GM18498 (cell line): ENCODE measurements at regions not wholly inside any gene's neighbourhood (a gene's known extent, or its start where the extent isn't known, plus 50 kb on each side); places are given as distances from the start of the nearest gene placed in this dataset.

Experiments used
- ATAC-seq: cut with Tn5 transposase; IDR thresholded peaks from one replicate; pipeline ENCODE4 v1.9.1; 2021; ENCODE audit warnings: mild to moderate bottlenecking, moderate library complexity; ENCODE audit not compliant: unreplicated experiment

GRCh38 chr5:74576941-74577456, 63.5 kb downstream of the ENC1 start:
- peak; percentile 63 for ATAC-seq

- no peak for ATAC-seq
These were observed 64.6 kb downstream of the ENC1 start for GRCh38 chr5:74575741-74576538.

GRCh38 chr5:74570250-74570649, 70.3 kb downstream of the ENC1 start:
- no peak for ATAC-seq

GRCh38 chr5:74567411-74567995, 73.0 kb downstream of the ENC1 start:
- ATAC-seq, result no peak

GRCh38 chr5:74562122-74562521, 78.4 kb downstream of the ENC1 start:
- ATAC-seq, result no peak

- ATAC-seq, result no peak
These were observed 80.3 kb downstream of the ENC1 start for GRCh38 chr5:74560245-74560644.

GRCh38 chr5:74556631-74557595, 83.6 kb downstream of the ENC1 start:
- ATAC-seq, result no peak

GRCh38 chr5:74556006-74556405, 84.5 kb downstream of the ENC1 start:
- ATAC-seq, result no peak

GRCh38 chr5:74552101-74552500, 88.4 kb downstream of the ENC1 start:
- no peak for ATAC-seq

- ATAC-seq, result no peak
These were observed 89.6 kb downstream of the ENC1 start for GRCh38 chr5:74550927-74551326.

GRCh38 chr5:74549384-74549783, 91.1 kb downstream of the ENC1 start:
- no peak for ATAC-seq

GRCh38 chr5:74546796-74547195, 93.7 kb downstream of the ENC1 start:
- ATAC-seq, result no peak

- no peak for ATAC-seq
These were observed 95.7 kb downstream of the ENC1 start for GRCh38 chr5:74544811-74545210.

- ATAC-seq, result no peak
These were observed 97.1 kb downstream of the ENC1 start for GRCh38 chr5:74543162-74543995.

GRCh38 chr5:74542482-74542881, 98.0 kb downstream of the ENC1 start:
- no peak for ATAC-seq

GRCh38 chr5:74541381-74541781, 99.1 kb downstream of the ENC1 start:
- no peak for ATAC-seq

- ATAC-seq, result no peak
These were observed 99.9 kb downstream of the ENC1 start for GRCh38 chr5:74540622-74541021.

GRCh38 chr5:74539986-74540385, 100.5 kb downstream of the ENC1 start:
- ATAC-seq, result no peak

- ATAC-seq, result no peak
These were observed 102.3 kb downstream of the ENC1 start for GRCh38 chr5:74538206-74538661.

- ATAC-seq, result no peak
These were observed 103.9 kb downstream of the ENC1 start for GRCh38 chr5:74536658-74537057.
